ENCODE measurements at regions not wholly inside any gene's neighbourhood (a gene's known extent, or its start where the extent isn't known, plus 50 kb on each side); places are given as distances from the start of the nearest gene placed in this dataset.
"Not testable (repeated sequence)": the region's sequence is repeated elsewhere in the genome, so short reads cannot be mapped to it uniquely, and the experiment has no call there.

DNA sequence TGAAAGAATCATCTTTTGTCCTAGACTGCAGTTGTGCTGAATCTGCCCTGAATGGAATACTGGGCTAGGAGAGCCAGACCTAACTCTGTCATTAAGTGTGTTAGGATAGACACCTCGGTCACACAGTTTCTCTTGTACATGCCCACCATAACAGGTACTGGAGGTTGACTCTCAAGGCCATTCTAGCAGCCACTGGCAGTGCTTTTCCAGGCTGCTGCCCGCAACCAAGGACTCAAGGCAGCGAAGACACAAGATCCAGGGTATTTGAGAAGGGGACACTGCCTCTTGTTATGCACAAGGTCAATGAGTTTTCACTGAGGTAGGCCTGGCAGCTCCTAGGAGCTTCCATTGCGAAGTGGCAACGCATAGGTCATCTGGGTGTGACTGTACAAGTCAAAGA, 70.6 kb upstream of the ZNF746 start:
- no peak for DNase-seq (ENCODE audit: low read depth)

DNA sequence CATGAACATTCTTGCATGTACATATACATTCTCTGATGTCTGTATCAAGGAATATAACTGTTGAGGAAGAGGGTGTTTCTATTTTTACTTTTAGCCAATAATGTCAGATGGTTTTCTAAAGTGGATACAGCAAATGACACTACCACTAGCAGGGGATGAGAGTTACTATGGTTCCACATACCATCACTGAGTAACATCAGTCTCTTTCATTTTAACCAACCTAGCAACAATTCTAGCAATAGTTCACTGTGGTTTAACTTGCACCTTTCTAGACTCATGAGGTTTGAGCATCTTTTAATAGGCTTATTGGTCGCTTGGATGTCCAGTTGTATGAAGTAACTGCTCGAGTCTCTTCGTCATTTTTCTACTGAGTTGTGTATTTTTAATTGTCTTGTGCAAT, 68.5 kb upstream of the ZNF746 start:
- DNase-seq (ENCODE audit: low read depth), result no peak

DNA sequence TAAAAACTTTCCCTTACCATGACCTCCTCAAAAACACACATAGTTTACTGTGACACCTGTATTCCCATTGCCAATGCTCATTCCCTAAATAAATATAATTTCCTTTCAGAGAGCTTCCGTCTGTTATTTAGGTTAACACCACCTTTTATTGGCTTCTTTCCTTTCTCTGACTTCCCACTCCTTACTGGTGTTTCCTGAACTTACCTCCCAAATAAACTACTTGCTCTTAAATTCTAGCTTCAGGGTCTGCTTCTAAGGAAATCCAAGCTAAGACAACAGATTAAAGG, 67.4 kb upstream of the ZNF746 start:
- DNase-seq (ENCODE audit: low read depth), result no peak

GRCh38 chr7:149564340-149565095, 66.9 kb upstream of the ZNF746 start:
- no peak for DNase-seq (ENCODE audit: low read depth)

DNA sequence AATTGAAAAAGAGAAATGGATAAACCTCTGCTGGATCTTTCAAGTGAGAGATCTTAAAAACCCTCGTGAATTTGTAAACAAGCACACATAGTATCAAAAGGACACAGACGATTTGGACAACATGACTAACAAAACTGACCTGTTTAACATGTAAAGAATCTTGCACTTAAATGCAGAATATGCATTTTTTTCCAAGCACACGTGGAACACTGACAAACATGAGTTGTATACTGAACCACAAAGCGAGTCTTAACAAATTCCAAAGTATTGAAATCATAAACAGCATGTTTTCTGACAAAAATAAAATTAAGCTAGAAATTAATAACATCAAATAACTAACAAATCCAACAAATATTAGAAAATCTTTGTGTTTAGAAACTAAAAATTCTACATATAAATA, 65.0 kb upstream of the ZNF746 start:
- no peak for DNase-seq (ENCODE audit: low read depth)

GRCh38 chr7:149561072-149561471, 63.5 kb upstream of the ZNF746 start:
- no peak for DNase-seq (ENCODE audit: low read depth)

DNA sequence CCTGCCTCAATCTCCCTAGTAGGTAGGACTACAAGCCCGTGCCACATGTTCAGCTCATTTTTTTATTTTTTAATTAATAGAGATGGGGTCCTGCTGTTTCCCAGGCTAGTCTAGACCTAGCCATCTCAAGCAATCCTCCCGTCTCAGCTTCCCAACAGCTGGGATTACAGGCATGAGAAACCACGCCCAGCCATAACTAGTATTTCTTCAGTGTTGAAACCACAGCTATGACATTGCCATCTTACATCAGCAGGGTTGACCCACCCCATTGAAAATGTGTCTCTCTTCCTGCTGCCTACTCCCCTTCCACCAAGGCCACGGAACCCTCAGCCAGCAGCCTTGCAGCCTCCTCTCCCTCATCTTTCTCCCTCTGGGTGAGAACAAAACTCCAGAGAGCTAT, 62.1 kb upstream of the ZNF746 start:
- no peak for DNase-seq (ENCODE audit: low read depth)

- DNase-seq (ENCODE audit: low read depth), result no peak
These were observed 60.7 kb upstream of the ZNF746 start for GRCh38 chr7:149558149-149558861.

- not testable (repeated sequence) for DNase-seq (ENCODE audit: low read depth)
These were observed 58.9 kb upstream of the ZNF746 start for GRCh38 chr7:149556525-149556924.

DNA sequence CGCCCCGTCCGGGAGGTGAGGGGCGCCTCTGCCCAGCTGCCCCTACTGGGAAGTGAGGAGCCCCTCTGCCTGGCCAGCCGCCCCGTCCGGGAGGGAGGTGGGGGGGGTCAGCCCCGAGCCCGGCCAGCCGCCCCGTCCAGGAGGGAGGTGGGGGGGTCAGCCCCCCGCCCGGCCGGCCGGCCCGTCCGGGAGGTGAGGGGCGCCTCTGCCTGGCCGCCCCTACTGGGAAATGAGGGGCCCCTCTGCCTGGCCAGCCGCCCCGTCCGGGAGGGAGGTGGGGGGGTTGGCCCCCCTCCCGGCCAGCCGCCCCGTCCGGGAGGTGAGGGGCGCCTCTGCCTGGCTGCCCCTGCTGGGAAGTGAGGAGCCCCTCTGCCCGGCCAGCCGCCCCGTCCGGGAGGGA, 57.2 kb upstream of the ZNF746 start:
- not testable (repeated sequence) for DNase-seq (ENCODE audit: low read depth)

DNA sequence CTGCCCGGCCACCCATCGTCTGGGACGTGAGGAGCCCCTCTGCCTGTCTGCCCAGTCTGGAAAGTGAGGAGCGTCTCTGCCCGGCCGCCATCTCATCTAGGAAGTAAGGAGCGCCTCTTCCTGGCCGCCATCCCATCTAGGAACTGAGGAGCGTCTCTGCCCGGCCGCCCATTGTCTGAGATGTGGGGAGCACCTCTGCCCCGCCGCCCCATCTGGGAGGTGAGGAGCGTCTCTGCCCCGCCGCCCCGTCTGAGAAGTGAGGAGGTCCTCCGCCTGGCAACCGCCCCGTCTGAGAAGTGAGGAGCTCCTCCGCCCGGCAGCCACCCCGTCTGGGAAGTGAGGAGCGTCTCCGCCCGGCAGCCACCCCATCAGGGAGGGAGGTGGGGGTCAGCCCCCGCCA, 56.4 kb upstream of the ZNF746 start:
- DNase-seq (ENCODE audit: low read depth), result not testable (repeated sequence)

DNA sequence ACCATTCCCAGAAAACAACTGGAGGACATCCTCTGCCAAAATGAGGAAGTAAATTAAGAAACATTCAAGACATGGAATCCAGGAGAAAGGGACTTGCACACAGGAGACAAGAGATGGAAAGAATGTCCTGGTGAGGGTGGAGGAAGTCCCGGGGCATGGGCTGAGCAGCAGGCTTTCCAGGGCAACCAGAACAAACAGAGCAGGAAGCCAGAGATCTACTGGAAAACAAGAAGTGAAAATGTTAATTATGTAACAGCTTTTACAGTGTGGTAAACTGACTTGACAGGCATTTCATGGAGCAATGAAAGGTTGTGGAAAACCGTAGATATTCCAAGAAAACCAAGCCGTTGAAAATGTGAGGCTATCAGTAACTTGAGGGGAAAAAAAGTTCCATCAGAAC, 55.2 kb upstream of the ZNF746 start:
- DNase-seq (ENCODE audit: low read depth), result no peak

All from forelimb muscle (tissue), 1 donor.